DOHH2 (cell line): ENCODE measurements at regions not wholly inside any gene's neighbourhood (a gene's known extent, or its start where the extent isn't known, plus 50 kb on each side); places are given as distances from the start of the nearest gene placed in this dataset.

ENCODE experiments used
- EZH2phosphoT487 ChIP-seq: fragments of 200-600 bp; sonication (generic); IDR thresholded peaks from 2 replicates; pipeline ENCODE4 v1.6.1; 2017; ENCODE audit warnings: borderline replicate concordance, mild to moderate bottlenecking, antibody characterized with exemption, low read length, moderate library complexity, mixed read lengths
- TF ChIP-seq, protein P1 (sequence below): fragments of 200-600 bp; sonication (generic); IDR thresholded peaks from one replicate; pipeline ENCODE4 v1.5.1; 2014; ENCODE audit warnings: antibody characterized with exemption, mild to moderate bottlenecking, low read depth, low read length; ENCODE audit not compliant: poor library complexity, severe bottlenecking

DNA sequence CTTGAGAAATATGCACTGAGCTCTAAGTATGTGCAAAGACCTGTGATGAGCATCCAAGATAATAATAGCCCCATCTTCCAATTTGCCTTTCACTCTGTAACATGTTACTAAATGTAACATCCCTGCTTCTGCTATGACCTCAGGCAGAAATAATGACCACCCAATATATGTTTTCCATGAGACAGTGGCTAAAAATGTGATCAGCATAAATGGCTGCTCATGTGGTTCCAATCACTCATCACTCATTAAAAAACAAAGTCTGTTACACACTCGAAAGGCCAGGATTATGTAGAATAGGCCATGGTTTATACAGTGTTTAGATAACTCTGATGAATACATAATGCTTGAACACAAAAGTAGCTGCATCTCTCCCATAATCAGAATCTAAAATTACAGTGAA lies 71.4 kb upstream of the MOCS2 start:
- TF ChIP-seq, protein P1, sequence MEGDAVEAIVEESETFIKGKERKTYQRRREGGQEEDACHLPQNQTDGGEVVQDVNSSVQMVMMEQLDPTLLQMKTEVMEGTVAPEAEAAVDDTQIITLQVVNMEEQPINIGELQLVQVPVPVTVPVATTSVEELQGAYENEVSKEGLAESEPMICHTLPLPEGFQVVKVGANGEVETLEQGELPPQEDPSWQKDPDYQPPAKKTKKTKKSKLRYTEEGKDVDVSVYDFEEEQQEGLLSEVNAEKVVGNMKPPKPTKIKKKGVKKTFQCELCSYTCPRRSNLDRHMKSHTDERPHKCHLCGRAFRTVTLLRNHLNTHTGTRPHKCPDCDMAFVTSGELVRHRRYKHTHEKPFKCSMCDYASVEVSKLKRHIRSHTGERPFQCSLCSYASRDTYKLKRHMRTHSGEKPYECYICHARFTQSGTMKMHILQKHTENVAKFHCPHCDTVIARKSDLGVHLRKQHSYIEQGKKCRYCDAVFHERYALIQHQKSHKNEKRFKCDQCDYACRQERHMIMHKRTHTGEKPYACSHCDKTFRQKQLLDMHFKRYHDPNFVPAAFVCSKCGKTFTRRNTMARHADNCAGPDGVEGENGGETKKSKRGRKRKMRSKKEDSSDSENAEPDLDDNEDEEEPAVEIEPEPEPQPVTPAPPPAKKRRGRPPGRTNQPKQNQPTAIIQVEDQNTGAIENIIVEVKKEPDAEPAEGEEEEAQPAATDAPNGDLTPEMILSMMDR: no peak
- TF ChIP-seq EZH2phosphoT487: no peak
